GM03348 (cell line): ENCODE measurements at regions not wholly inside any gene's neighbourhood (a gene's known extent, or its start where the extent isn't known, plus 50 kb on each side); places are given as distances from the start of the nearest gene placed in this dataset.

Experiments
- DNase-seq: peaks from one replicate; pipeline ENCODE4 v3.0.0; 2012; ENCODE audit warnings: low spot score

DNA sequence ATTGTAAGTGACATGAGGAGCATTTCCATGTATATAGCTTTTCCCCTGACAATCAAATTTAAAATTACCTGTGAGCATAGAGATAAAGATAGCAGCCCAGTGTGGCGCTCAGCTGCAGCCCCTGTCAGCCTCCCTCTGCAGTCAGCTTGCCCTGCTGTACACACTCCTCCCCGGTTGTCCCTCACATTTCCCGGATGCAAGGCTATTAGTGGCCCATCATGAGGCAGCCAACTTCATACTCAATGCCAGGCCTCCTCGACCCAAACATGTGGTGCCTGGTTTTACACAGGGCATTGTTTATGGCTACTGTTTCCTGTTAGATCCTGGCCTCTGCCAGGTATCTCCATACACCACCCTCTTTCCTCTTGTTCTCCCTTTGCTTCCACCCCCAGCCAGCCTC lies 116.1 kb upstream of the SH3BP4 start:
- DNase-seq = no peak

DNA sequence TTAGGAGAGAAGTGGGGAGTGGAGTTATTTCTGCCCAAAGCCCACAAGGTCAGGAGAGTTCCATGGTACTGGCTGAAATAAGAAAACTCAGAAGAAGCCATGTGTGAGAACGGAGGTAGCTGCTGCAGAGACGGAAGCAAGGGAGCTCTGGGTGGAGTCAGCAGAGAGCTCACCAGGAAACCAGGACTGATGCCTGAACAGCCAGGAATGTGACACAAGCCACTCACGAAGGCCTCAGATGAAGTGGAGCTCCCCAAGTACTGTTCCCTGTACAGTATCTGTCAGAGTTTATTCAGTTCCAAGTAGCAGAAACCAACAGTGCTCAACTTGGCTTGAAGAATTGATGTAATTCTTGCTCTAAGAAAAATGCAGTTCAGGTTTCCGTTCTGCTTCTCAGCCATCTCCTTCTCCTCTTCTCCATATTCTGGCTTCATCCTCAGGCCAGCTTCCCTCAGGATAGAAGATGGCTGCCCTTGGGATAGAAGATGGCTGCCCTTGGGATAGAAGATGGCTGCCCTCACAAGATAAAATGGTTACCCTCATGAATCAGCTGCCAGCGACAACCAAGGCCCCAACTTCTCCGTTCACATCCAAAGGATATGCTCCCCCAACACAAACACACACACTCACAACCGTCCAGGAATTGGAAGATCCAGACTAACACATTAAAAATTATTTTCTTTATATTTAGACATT lies 117.4 kb upstream of the SH3BP4 start:
- DNase-seq = no peak

DNA sequence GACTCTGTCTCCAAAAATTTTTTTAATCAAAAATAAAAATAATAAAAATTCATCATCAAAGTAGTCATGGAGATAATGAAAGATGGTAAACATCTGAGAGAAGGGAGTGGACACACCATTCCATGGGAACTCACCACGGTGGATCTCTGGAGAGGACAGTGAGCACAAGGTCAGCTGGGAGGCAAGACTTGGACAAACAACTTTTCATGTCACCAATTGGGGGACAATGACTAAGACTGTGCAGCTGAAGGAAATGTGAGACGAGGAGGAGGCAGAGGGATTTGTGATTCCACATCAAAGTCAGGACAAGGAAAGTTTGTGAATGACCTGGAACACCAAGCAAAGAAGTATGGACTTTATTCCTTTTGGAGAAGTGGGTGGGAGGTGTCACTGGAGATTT lies 121.0 kb upstream of the SH3BP4 start:
- DNase-seq = no peak

DNA sequence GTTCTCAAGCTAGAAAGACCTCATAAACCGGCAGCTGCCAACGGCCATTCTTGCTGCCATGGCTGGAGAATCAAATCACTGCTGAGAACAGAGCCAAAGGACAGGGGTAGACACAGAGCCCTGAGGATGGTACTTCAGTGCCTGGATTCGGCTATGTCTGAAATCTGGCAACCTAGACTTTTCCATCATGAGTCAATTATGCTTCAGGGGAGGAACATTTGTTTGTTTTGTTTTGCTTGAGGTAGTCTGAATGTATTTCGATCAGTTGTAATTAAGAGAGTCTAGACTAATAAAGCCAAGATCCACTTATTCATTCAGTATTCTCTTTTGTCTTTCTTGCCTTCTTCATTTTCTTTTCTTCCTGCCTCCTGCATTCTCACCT lies 122.8 kb upstream of the SH3BP4 start:
- no peak for DNase-seq

DNA sequence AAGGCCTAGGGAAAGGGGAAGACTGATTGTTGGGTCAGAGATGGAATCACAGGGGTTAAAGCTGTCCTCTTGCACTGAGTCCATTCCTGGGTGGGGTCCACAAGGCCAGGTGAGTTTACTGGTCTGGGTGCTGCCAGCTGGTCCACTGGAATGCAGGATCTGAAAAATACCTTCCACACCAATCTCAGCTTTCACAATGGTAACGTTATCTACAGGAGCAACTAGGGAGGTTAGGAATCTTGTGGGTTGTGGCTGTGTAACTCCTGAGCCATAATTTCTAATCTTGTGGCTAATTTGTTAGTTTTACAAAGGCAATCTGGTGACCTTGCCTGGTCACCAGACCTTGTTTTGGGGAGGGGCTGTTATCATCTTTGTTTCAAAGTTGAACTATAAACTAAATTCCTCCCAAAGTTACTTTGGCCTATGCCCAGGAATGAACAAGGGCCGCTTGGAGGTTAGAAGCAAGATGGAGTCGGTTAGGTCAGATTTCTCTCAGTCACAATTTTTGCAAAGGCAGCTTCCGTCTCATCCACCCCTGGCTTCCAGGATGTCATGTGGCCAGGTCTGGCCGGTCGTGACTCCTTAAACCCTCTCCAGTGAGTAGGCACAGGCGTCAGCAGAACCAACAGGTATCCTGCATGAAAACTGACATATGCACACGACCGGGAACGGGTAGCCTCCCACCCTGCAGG lies 123.3 kb upstream of the SH3BP4 start:
- DNase-seq = no peak

DNA sequence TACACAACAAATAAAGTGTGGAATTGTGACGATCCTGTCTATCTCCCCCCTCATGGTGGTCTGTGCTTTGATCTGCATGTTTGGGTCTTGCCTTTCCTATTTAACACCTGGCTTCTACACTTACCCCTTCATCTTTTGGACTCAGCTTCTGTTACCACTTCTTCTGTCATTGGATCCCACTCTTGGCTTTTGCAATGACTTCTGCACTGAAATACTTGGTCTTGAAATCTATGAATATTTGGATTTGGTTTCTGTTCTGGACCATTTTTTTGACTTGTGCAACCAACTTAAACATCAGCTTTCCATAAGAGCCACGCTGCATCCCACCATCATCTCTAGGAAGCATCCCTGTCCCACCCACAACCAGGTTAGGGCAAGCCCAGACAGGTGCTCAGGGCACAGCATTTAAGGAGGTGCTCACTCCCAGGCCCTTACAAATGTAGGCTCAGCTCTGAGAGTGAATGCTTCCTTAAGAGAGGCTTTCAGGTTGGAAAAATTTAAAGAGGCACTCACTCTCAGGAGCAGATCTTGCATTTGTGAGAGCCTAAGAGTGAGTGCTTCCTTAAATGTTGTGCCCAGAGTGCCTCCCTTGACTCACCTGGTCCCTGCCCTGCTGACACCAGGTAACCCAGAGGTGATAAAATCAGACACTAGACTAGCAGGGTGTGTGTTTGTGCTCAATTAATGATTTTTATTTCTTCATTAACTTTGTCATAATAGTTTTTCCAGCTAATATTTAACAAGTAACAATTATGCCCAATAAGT lies 124.5 kb upstream of the SH3BP4 start:
- peak; percentile 27 for DNase-seq

DNA sequence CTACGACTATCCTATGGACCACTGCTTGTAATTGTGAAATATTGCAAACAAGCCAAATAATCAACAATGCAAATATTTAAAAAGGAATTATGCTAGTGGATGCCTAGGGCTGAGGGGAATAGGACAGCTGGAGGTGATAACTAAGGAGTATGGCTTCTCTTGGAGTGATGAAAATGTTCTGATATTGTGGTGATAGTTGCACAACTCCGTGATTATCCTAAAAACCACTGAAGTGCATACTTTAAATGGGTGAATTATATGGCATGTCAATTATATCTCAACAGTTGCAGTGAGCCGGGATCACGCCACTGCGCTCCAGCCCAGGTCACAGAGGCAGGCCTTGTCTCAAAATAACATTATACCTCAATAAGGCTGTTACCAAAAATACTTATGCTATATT lies 125.1 kb upstream of the SH3BP4 start:
- DNase-seq = peak; percentile 16

DNA sequence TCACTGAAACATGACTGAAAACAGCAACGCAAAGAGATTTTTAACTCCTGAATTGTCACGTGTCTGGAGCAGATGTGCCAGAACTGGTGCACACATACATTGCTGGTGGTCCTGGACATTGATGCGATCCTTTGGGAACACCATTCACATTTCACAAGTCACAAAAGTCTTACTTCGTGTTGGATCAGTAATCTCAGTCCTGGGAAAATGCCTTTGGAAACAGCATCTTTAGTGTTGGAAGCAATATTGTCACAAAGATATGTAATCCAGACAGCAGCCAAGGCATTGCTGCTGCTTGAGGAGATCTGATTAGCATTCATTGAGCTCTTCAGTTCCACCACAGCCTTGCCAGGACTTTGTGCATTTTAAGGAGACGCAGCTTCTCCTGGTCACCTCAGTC lies 126.2 kb upstream of the SH3BP4 start:
- DNase-seq = no peak

DNA sequence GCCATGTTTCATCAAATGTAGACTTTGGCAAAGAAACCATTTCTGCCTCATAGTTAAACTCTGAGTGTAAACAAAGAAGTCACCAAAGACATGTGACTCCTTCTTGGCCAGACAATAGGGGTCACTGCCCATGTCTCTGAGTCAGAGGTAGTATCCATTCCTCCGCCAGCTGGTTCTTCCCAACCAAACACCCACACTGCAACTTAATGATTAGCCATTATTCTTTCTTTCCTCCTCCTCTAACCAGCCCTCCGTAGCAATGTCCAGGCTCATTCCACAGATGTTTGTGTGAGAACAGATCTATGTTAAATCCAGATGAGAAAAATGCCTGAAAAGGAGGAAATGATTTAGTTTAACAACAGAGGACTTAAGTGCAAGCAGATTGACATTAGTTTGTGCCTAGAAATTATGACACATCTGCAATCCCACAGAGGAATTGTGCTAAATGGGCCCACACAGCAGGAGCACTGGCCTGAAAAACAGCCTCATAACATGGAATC lies 127.9 kb upstream of the SH3BP4 start:
- peak; percentile 93 for DNase-seq

DNA sequence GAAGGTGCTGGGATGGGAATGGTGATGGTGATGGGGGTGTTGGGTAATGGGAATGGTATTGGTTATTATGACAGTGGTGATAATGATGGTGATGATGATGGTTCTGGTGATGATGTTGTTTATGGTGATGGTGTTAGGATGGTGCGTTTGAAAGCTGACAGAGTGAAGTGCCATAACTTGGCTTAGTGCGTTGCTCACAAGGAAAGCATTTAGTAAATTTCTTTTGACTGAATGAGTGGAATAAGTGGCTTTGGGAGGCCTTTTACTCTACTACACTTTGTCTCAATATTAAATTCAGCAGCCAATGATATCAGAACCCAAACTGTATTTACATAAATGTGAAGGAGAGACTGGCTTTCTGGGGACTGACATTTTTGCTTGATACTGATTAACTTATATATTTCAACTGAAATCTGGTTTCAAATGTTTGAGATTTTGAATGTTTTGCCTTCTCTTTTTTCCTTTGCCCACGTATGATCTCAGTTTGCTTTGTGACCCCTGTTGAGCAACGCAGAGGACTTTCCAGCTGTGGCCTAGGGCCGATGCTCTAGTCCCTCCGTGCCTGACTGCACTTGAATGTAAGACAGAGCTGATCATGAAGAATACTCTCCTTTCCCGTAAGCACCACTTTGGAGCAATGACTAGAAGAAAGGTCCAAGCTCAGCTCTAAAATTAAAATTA lies 128.5 kb upstream of the SH3BP4 start:
- DNase-seq = no peak

DNA sequence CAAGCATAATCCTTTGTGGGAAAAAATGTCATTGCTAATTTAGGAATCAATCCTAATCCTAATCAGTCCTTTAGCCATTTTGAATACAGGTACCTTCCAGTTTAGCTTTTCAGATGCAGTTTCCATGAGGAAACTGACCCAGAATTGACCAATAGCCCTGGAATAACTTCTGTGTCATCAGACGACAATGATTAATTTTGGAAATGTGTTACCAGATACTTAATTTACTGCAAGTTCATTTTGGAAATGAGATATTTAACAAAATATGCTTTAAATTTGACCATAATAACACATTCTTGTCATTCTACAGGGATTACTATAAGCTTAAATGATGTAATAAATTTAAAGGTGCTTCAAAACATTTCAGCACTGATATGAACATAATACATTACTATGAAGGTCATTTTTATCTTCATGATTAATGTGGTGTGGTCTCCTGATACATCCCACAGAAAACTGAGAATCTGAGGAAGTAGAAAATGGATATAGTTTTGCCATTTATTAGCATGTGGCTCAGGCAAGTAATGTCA lies 129.8 kb upstream of the SH3BP4 start:
- DNase-seq = peak; percentile 52

DNA sequence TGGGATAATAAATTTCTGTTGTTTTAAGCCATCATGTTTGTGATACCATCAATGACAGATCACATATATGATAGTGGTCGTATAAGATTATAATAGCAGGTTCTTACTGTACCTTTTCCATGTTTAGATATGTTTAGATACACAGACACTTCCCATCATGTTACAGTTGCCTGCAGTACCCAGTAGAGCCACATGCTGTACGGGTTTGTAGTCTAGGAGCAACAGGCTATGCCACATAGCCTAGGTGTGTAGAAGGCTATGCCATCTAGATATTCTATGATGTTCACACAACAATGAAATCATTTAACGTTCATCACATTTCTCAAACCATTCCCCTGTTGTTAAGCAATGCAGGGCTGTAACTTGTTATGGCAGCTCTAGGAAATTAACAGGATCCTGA lies 132.9 kb upstream of the SH3BP4 start:
- no peak for DNase-seq

DNA sequence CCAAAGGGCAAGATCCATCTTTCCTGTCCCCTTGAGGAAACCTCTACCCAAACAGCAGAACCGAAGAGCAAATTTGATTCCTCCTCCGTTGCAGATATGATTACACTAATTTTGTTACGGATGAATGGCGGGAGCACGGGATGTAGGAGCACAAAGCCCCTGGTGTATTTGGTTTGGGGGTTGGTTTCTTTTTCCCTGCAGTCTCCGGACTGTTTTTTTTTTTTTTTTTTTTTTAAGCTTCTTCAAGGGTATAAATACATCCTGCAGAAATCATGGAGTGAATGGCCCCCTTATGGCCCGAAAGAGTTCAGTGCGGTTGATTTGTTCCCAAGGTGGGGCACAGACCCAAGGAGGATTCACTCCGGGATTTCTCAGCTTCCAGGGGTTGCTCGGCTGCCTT lies 135.3 kb upstream of the SH3BP4 start:
- DNase-seq = no peak

DNA sequence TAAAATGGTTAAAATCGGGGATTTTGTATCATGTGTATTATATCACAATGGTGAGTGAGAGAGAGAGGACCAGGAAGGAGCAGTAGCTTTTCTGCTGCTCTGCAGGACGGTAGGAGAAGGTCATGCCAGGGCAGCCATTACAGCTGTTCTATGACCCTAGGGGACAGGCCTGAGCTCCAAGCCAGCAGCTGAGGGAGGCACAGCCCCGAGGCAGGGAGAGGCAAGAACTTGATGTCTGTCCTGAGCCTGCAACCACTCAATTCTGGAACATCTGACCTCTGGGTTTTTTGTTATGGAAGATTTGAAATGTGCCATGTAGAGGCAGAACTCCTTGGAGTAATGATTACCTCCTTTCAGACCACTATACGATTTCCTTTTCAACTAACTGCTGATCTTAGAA lies 135.8 kb upstream of the SH3BP4 start:
- no peak for DNase-seq

DNA sequence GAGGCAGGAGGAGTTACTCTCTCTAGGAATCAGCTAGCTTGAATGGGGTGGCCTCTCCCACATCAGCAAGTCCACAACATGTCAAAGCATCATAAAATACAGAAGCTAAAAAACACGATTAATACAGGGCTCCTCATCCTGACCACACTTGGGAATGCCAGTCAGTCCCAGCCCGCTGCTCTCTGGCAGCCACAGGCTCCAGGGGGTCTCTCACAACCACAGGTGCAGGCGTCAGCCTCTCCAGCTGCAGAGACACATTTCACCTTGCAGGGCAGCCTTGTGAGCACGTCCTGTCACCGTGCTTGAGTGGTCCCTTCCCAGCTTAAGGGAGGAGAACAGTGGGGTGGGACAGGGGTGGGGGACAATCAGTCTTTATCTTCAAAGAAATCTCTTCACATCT lies 137.4 kb upstream of the SH3BP4 start:
- DNase-seq = no peak

DNA sequence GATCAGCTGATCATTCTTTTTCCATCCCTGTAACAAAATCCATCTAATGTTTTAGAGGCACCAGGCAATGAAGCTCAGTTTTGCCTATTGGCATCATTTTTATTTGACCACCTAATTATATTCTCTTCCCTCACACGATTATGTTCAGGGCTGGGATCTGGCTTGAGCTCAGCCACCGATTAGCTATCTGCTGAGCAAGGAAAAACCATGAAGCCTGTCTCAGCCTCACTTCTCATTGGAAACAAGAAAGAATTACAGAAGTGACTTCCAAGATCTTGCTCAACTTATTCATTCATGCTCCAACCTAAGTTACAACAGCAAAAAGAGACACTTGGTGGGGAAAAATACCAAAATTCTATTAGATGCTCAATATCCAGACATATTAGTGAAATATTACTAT lies 139.0 kb upstream of the SH3BP4 start:
- no peak for DNase-seq

DNA sequence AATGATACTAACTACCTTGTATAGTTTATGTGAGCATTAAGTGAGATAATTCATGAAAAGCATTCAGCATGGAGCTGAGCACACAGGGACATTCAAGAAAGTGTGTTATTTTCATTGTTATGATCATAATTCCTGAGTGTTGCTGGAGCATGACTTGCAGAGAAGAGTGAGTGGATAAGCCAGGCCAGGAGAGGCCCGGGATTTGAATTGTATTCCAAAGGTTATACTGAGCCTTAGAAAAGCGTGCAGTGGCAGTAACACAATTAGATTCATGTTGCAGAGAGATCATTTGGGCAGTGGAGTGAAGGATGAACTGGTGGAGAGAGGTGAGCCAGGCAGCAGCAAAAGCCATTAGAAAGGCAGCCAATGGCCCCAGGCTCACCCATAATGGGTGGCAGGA lies 142.9 kb upstream of the SH3BP4 start:
- DNase-seq = peak; percentile 32

DNA sequence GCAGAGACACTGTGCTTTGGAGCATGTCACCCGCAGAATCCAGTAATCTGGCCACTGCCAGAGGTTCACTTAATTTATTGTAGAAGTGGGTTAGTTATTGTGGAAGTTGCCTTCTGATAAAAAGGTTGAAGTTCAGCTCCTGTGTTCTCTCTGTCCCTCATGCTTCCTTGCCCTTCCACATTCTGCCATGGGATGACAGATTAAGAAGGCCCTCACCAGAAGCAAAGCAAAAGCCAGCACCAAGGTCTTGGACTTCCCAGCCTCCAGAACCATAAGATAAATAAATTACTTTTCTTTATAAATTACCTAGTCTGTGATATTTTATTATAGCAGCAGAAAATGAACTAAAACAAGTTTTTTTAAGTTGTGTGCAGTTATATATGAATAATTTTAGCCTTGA lies 145.0 kb upstream of the SH3BP4 start:
- no peak for DNase-seq

DNA sequence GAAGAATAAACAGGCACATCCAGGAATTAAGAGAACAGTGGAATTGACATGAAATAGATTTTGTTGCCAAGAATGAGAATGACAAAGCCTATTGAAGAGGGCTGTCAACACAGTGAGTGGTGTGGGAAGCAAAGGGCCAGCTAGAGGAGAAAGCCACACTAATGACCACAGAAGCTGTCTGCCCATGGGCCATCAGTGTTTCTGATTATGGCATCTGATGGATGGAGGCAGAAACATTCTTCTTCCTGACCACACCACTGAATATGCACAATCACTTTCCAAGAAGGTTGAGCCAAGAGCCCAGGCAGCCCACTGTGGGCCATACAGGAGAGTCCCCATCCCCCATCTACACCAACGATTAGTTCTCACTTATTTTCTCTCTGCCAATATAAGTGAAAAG lies 146.0 kb upstream of the SH3BP4 start:
- DNase-seq = no peak

DNA sequence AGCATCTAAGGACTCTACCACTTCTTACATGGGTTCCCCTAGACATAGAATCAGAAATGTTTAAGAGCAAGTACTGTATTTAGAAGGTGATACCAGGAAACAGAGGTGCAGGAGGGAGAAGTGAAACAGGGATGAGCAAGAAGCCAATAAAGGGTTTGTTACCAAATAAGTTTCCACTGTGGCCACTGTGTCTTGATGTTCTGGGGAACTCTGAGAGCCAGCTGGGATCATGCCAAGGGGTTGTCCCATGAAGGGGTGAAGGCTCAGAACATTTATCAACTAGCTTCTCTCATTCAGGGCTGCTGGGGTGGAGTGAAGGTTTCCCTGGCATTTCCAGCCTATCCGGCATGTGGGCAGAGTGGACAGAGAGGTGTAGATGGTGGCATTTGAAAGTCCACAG lies 147.1 kb upstream of the SH3BP4 start:
- no peak for DNase-seq

DNA sequence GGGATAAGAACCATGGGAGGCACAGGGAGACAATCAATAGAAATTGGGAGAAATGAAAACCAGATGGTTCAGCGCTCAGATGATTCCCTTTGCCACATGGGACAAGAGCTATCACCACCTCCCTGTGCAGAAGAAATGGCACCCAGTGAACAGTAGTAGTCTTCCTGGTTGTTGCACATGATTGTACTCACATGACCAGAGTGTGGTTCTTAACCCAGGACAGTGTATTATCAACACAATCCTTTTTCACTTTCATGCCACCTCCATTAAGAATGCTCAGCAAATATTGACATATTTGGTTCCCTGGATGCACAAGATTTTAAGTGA lies 149.0 kb upstream of the SH3BP4 start:
- DNase-seq = no peak

DNA sequence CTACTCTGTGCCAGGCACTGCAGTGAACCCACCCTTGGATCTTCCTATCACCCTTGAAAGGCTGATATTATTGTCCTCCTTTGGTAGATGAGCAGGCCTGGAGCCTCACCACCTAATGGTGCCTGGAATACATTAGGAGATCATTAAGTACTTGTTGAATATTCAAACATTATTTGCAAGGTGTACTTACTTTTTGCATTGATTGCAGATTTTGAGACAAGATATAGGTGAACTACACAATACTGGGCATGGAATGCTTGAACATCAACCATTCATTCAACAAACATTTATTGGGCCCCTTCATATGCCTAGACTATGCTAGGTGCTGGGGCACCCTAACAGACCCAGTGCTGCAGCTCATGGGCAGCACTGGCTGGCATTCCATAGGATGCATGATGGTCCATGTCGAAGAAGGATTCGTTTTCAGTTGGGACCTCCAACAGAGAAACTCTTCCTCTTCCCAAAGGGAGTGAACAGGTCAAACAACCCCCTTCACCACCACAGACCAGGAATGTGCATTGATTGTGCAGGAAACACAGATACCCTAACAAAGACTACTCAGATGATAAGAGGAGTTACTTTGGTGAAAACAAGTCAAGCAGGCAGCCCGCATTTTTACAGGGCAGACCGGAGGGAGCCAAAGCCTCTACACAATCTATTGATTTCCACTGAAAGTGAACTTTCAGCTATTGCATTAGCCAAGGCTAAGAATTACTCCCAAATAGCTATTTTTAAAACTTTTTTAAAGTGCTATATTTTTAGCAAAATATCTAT lies 149.6 kb upstream of the SH3BP4 start:
- no peak for DNase-seq
